Naive B cell (primary cell): ENCODE measurements at regions not wholly inside any gene's neighbourhood (a gene's known extent, or its start where the extent isn't known, plus 50 kb on each side); places are given as distances from the start of the nearest gene placed in this dataset.
A peak's percentile ranks its signal among the peaks of the same experiment; 100 is the strongest.

ENCODE experiments used
- ATAC-seq, 2 donors: fragments of 150-1000 bp; cut with Tn5 transposase; 2 replicates each; pipeline ENCODE4 v1.10.0; 2021; ENCODE audit warnings: low read depth in 2 of 2, mild to moderate bottlenecking in 2 of 2, moderate library complexity in 2 of 2
- DNase-seq: peaks from one replicate; pipeline ENCODE4 v3.0.0; 2022
- H3K27ac Mint-ChIP-seq, 6 donors: one replicate each; pipeline ENCODE4 v1.8.0; 2020 to 2022; ENCODE audit warnings: mild to moderate bottlenecking in 6 of 6, mixed read lengths in 6 of 6, moderate library complexity in 5 of 6, inconsistent platforms in 2 of 6
- H3K27me3 Mint-ChIP-seq, 3 donors: one replicate each; pipeline ENCODE4 v1.8.0; 2021 to 2022; ENCODE audit warnings: mixed read lengths in 3 of 3, mild to moderate bottlenecking in 1 of 3
- H3K36me3 Mint-ChIP-seq, 2 donors: one replicate each; pipeline ENCODE4 v1.8.0; 2020 to 2022; ENCODE audit warnings: mixed read lengths in 2 of 2, inconsistent platforms in 1 of 2, mild to moderate bottlenecking in 1 of 2
- H3K4me1 Mint-ChIP-seq, 3 donors: one replicate each; pipeline ENCODE4 v1.8.0; 2020 to 2022; ENCODE audit warnings: mixed read lengths in 3 of 3, inconsistent platforms in 1 of 3, mild to moderate bottlenecking in 1 of 3, moderate library complexity in 1 of 3
- H3K4me3 Mint-ChIP-seq, 8 donors: one replicate each; pipeline ENCODE4 v1.8.0; 2020 to 2022; ENCODE audit warnings: mild to moderate bottlenecking in 8 of 8, mixed read lengths in 8 of 8, moderate library complexity in 8 of 8, inconsistent platforms in 2 of 8
- H3K9me3 Mint-ChIP-seq, 7 donors: one replicate each; pipeline ENCODE4 v1.8.0; 2020 to 2022; ENCODE audit warnings: mixed read lengths in 7 of 7, mild to moderate bottlenecking in 5 of 7, inconsistent platforms in 2 of 7, moderate library complexity in 1 of 7

GRCh38 chr19:28034936-28035335, 1178.0 kb downstream of the UQCRFS1 start:
- Mint-ChIP-seq H3K27me3 (no peaks in the 10 kb centered on the region), H3K36me3 (no peaks in the 10 kb centered on the region), H3K9me3 (peaks cover 0 to 19% (median 12%) of the 10 kb centered on the region in 7 donors), H3K4me3 (no peak overlapping the region), H3K27ac (no peak overlapping the region), H3K4me1 (no peaks in the 10 kb centered on the region)
- DNase-seq (no peak), ATAC-seq (no peak)

DNA sequence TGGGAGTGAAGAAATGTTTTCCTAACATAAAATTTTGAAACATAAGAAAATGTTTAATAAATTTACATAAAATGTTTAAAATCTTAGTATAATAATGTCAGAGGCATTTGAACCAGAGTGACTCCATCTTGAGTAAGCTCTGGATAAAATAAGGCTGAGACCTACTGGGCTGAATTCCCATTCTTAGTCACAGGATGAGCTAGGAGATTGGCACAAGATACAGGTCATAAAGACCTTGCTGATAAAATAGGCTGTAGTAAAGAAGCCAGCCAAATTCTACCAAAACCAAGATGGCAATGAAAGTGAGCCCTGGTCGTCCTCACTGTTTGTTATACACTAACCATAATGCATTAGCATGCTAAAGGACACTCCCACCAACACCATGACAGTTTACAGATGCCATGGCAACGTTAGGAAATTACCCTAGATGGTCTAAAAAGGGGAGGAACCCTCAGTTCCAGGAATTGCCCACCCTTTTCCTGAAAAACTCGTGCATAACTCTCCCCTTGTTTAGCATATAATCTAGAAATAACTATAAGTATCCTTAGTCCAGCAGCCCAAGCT, 1184.0 kb downstream of the UQCRFS1 start:
- Mint-ChIP-seq H3K27me3 (no peaks in the 10 kb centered on the region), H3K9me3 (peaks cover 0 to 17% (median 10%) of the 10 kb centered on the region in 7 donors), H3K36me3 (no peaks in the 10 kb centered on the region)

DNA sequence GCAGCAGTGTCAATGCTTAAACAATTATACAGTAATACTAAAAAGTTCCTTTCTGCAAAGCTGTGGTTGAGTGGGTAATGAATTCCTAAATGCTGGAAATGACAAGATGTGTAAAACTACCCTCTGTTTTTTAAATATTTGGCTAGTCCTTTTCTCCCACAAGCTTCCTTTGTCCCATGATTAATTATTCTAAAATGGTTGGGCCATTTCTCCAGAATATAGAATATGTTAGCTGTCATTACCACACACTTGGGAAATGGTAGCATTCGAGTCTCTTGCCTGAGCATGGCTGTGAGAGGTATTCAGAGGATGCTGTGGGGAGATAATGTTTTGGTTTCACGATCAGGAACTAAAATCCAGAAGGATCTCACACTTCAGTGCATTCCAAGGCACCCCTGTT, 1185.8 kb downstream of the UQCRFS1 start:
- no peaks in the 10 kb centered on the region for H3K36me3 Mint-ChIP-seq
- H3K9me3 Mint-ChIP-seq: peaks cover 0 to 15% (median 7%) of the 10 kb centered on the region in 7 donors

More for the DNA sequence above, 1184.0 kb downstream of the UQCRFS1 start:
- no peaks in the 10 kb centered on the region for H3K4me1 Mint-ChIP-seq
- H3K27ac Mint-ChIP-seq: no peak overlapping the region
- H3K4me3 Mint-ChIP-seq: no peak overlapping the region
- no peak for ATAC-seq
- no peak for DNase-seq

DNA sequence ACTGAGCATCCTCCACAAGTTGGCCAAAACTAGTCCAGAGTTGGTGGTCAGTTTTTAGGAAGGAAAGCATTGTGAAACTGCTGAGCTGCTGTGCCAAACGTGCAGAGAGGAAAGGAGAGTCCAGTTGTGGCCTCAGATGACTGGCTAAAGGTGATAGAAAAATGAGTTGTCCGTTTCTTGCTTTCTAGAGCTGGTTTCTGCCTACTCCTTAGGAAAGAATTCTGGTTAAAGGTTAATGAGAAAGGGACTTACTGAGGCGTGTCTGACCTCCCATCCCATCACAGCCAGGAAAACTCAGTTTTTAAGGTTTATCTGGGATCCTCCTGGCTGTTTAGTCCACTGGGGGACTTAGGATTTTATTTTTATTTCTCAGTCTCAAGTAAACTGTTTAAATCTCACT, 1186.3 kb downstream of the UQCRFS1 start:
- no peaks in the 10 kb centered on the region for H3K27me3 Mint-ChIP-seq
- H3K9me3 Mint-ChIP-seq: peaks cover 0 to 12% (median 7%) of the 10 kb centered on the region in 7 donors
- no peaks in the 10 kb centered on the region for H3K4me1 Mint-ChIP-seq

More for the DNA sequence above, 1185.8 kb downstream of the UQCRFS1 start:
- Mint-ChIP-seq H3K4me3 (no peak overlapping the region), H3K4me1 (no peaks in the 10 kb centered on the region), H3K27me3 (no peaks in the 10 kb centered on the region), H3K27ac (no peak overlapping the region)
- DNase-seq (no peak), ATAC-seq (no peak)

GRCh38 chr19:28024920-28025319, 1188.0 kb downstream of the UQCRFS1 start:
- Mint-ChIP-seq H3K4me1 (no peaks in the 10 kb centered on the region), H3K9me3 (peaks cover 0 to 5% (median 2%) of the 10 kb centered on the region in 7 donors), H3K27ac (no peak overlapping the region), H3K4me3 (no peak overlapping the region), H3K27me3 (no peaks in the 10 kb centered on the region), H3K36me3 (no peaks in the 10 kb centered on the region)
- ATAC-seq (no peak), DNase-seq (no peak)

More for the DNA sequence above, 1186.3 kb downstream of the UQCRFS1 start:
- Mint-ChIP-seq H3K4me3 (no peak overlapping the region), H3K27ac (peak overlapping the region in 1 of 6 donors; percentile 10), H3K36me3 (no peaks in the 10 kb centered on the region)
- DNase-seq (no peak), ATAC-seq (no peak)

GRCh38 chr19:28023064-28023463, 1189.9 kb downstream of the UQCRFS1 start:
- Mint-ChIP-seq H3K4me3 (no peak overlapping the region), H3K36me3 (no peaks in the 10 kb centered on the region), H3K27me3 (no peaks in the 10 kb centered on the region), H3K9me3 (peaks cover 0 to 3% (median 0%) of the 10 kb centered on the region in 7 donors), H3K27ac (no peak overlapping the region), H3K4me1 (no peaks in the 10 kb centered on the region)
- ATAC-seq (no peak), DNase-seq (no peak)

DNA sequence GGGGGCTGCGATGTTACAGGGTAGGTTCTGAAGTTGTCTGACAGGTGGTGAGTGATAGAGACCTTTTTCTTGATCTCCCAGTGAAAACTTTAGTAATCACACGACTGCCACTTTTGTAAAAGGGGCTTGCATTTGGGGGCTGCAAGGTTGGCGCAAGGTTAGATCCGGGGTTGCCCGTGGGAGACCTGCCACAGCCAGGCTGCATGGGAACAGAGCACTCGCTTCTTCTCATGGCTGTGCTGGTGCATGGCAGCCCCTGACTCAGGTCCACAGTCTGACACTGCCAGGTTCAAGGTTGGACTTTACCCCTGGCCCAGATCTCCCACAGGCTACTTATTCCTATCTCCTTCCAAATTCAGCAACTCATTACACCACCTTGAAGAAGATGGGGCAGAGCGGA, 1190.4 kb downstream of the UQCRFS1 start:
- Mint-ChIP-seq H3K27ac (no peak overlapping the region), H3K27me3 (no peaks in the 10 kb centered on the region), H3K4me3 (no peak overlapping the region), H3K36me3 (no peaks in the 10 kb centered on the region), H3K9me3 (peaks cover 0 to 3% (median 0%) of the 10 kb centered on the region in 7 donors), H3K4me1 (no peaks in the 10 kb centered on the region)
- DNase-seq: no peak
- no peak for ATAC-seq

- H3K36me3 Mint-ChIP-seq: no peaks in the 10 kb centered on the region
- ATAC-seq (no peak), DNase-seq (no peak)
- peaks cover 0 to 5% (median 0%) of the 10 kb centered on the region in 7 donors for H3K9me3 Mint-ChIP-seq
- no peaks in the 10 kb centered on the region for H3K4me1 Mint-ChIP-seq
- H3K27me3 Mint-ChIP-seq: no peaks in the 10 kb centered on the region
- H3K4me3 Mint-ChIP-seq: no peak overlapping the region
- peak overlapping the region in 1 of 6 donors; percentile 65 for H3K27ac Mint-ChIP-seq
These were observed 1191.4 kb downstream of the UQCRFS1 start for GRCh38 chr19:28021259-28022185.

DNA sequence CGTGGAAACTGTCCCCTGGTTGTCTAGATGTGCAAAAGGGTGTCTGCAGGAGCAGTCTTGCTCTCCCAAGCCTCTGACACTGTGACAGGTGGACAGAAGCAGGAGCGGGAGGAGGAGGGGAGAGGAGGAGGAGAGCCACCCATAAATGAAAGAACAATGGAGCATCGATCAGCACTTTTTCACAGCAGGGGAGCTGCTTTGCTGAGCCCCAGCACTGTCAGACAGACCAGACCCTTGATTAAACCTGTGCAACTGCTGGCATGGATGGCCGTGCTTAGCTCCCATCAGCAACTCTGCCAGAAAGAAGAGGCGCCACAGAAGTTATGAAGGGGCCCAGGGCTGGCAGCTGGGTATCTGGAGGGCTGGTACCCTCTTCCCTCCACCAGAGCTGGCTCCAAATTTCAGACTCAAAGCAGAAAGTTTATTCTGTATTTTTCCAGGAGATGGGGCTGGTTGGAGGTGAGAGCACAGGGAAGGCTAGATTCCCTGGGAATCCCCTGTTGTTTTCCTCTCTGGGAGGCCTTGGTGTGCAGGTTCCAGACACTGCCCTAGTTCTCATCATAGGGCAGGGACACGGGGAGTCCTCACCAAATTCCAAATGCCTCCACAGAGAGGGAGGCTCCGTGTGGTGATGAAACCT, 1192.2 kb downstream of the UQCRFS1 start:
- peaks cover 0 to 5% (median 0%) of the 10 kb centered on the region in 7 donors for H3K9me3 Mint-ChIP-seq
- H3K4me1 Mint-ChIP-seq: no peaks in the 10 kb centered on the region
- no peaks in the 10 kb centered on the region for H3K27me3 Mint-ChIP-seq

DNA sequence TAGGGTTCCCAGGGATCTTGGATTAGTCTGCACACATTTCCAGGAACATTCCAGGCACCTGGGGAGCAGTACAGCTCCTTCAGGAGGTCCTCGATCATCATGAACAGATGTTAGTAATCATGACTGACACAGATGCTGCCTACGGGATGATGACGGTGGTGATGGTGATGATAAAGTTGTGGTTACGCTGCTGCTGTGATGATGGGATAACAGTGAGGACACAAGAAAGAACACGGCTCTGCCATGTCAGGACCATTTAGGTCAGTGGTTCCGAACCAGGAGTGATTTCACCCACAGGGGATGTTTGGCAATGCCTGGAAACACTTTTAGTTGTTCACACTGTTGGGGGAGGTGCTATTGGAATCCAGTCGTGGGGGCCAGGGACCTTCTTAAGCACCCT, 1193.0 kb downstream of the UQCRFS1 start:
- no peak overlapping the region for H3K27ac Mint-ChIP-seq
- H3K9me3 Mint-ChIP-seq: peaks cover 0 to 5% (median 0%) of the 10 kb centered on the region in 7 donors
- no peaks in the 10 kb centered on the region for H3K4me1 Mint-ChIP-seq
- no peaks in the 10 kb centered on the region for H3K27me3 Mint-ChIP-seq
- DNase-seq (no peak), ATAC-seq (no peak)
- H3K36me3 Mint-ChIP-seq: no peaks in the 10 kb centered on the region
- no peak overlapping the region for H3K4me3 Mint-ChIP-seq

More for the DNA sequence above, 1192.2 kb downstream of the UQCRFS1 start:
- no peak for ATAC-seq
- DNase-seq: no peak
- Mint-ChIP-seq H3K27ac (no peak overlapping the region), H3K36me3 (no peaks in the 10 kb centered on the region), H3K4me3 (no peak overlapping the region)

GRCh38 chr19:28019371-28019770, 1193.6 kb downstream of the UQCRFS1 start:
- Mint-ChIP-seq H3K27me3 (no peaks in the 10 kb centered on the region), H3K4me3 (no peak overlapping the region), H3K36me3 (no peaks in the 10 kb centered on the region), H3K27ac (no peak overlapping the region), H3K4me1 (no peaks in the 10 kb centered on the region), H3K9me3 (peaks cover 0 to 5% (median 0%) of the 10 kb centered on the region in 7 donors)
- no peak for ATAC-seq
- no peak for DNase-seq

DNA sequence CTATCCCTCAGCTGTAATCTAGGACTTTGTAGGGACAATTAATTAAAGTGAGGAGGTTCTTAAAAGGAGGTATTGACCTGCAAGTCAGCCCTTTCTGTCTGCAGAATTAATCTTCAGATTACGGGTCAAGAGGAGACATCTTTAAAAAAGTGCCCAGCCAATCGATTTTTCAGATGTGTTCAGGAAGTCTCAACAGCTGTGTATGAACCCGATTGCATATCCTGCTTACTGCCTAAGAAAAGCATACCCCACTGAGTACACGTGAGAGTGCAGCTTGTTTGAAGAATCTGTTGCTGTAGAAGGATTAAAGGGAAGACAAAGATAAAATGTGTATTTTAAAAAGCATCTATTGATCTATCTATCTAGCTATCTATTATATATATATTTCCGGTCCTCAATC, 1194.5 kb downstream of the UQCRFS1 start:
- Mint-ChIP-seq H3K4me1 (no peaks in the 10 kb centered on the region), H3K27ac (no peak overlapping the region), H3K27me3 (peaks cover 0 to 2% (median 0%) of the 10 kb centered on the region in 3 donors), H3K9me3 (peaks cover 0 to 5% (median 0%) of the 10 kb centered on the region in 7 donors), H3K4me3 (no peak overlapping the region), H3K36me3 (no peaks in the 10 kb centered on the region)
- ATAC-seq: no peak
- DNase-seq: no peak

GRCh38 chr19:28014615-28015405, 1198.1 kb downstream of the UQCRFS1 start:
- no peak for ATAC-seq
- Mint-ChIP-seq H3K4me3 (peak overlapping the region in 1 of 8 donors; percentile 61), H3K27me3 (peaks cover 0 to 3% (median 0%) of the 10 kb centered on the region in 3 donors), H3K9me3 (peaks cover 0 to 5% (median 0%) of the 10 kb centered on the region in 7 donors), H3K36me3 (no peaks in the 10 kb centered on the region), H3K27ac (no peak overlapping the region), H3K4me1 (no peaks in the 10 kb centered on the region)
- DNase-seq: no peak
